WTC11 (cell line): ENCODE measurements at regions not wholly inside any gene's neighbourhood (a gene's known extent, or its start where the extent isn't known, plus 50 kb on each side); places are given as distances from the start of the nearest gene placed in this dataset.

ENCODE experiments used
- ATAC-seq: fragments of 200-7000 bp; cut with Tn5 transposase; 2 replicates; pipeline ENCODE4 v1.10.0; 2021; ENCODE audit warnings: mild to moderate bottlenecking, moderate library complexity
- CTCF ChIA-PET: fragments of 300-600 bp; sonication (Branson Sonifier 250); formaldehyde crosslinking; loops from one replicate; lab custom pipeline; 2021; ENCODE audit warnings: antibody characterized with exemption; lab: Charles Lee
- POLR2A ChIA-PET: fragments of 350-600 bp; sonication (Branson Sonifier 250); formaldehyde crosslinking; loops from one replicate; lab custom pipeline; 2021; ENCODE audit warnings: antibody characterized with exemption; lab: Charles Lee
- DNase-seq: peaks from one replicate; pipeline ENCODE4 v3.0.0; 2021; ENCODE audit warnings: low spot score
- H3K27ac Mint-ChIP-seq: 2 replicates; pipeline ENCODE4 v1.8.0; 2021; ENCODE audit warnings: mixed read lengths
- H3K27me3 Mint-ChIP-seq: 2 replicates; pipeline ENCODE4 v1.8.0; 2021; ENCODE audit warnings: low read depth, mild to moderate bottlenecking, moderate library complexity, mixed read lengths
- H3K36me3 Mint-ChIP-seq: 2 replicates; pipeline ENCODE4 v1.8.0; 2021; ENCODE audit warnings: mixed read lengths
- H3K4me1 Mint-ChIP-seq: 2 replicates; pipeline ENCODE4 v1.8.0; 2022; ENCODE audit warnings: mixed read lengths
- H3K4me3 Mint-ChIP-seq: 2 replicates; pipeline ENCODE4 v1.8.0; 2021; ENCODE audit warnings: mild to moderate bottlenecking, moderate library complexity, mixed read lengths
- H3K9me3 Mint-ChIP-seq: 2 replicates; pipeline ENCODE4 v1.8.0; 2021; ENCODE audit warnings: mixed read lengths
- FOXK1 ChIP-seq: sonication (generic); formaldehyde crosslinking; IDR thresholded peaks from 2 replicates; pipeline ENCODE4 v1.8.0; 2022; ENCODE audit warnings: mild to moderate bottlenecking, moderate library complexity, missing genetic modification reagents
- GABPB1 ChIP-seq: sonication (generic); formaldehyde crosslinking; IDR thresholded peaks from 2 replicates; pipeline ENCODE4 v1.8.1; 2023; ENCODE audit warnings: mild to moderate bottlenecking, missing genetic modification reagents
- HMGA2 ChIP-seq: fragments of 250-450 bp; sonication (Bioruptor Pico); IDR thresholded peaks from 2 replicates; pipeline ENCODE4 v1.4.0; 2021; ENCODE audit warnings: mild to moderate bottlenecking, moderate library complexity
- JAZF1 ChIP-seq: fragments of 250-450 bp; sonication (Bioruptor Pico); IDR thresholded peaks from 2 replicates; pipeline ENCODE4 v1.9.0; 2021; ENCODE audit warnings: moderate library complexity, mild to moderate bottlenecking, inconsistent platforms
- NFATC4 ChIP-seq: fragments of 250-450 bp; sonication (Bioruptor Pico); IDR thresholded peaks from 2 replicates; pipeline ENCODE4 v1.9.0; 2021; ENCODE audit warnings: mild to moderate bottlenecking
- OVOL2 ChIP-seq: fragments of 250-450 bp; sonication (Bioruptor Pico); IDR thresholded peaks from 2 replicates; pipeline ENCODE4 v1.9.0; 2021; ENCODE audit warnings: mild to moderate bottlenecking, borderline replicate concordance
- RORB ChIP-seq: fragments of 250-450 bp; sonication (Bioruptor Pico); IDR thresholded peaks from 2 replicates; pipeline ENCODE4 v1.9.0; 2021; ENCODE audit warnings: mild to moderate bottlenecking
- SMAD4 ChIP-seq: sonication (generic); formaldehyde crosslinking; IDR thresholded peaks from 2 replicates; pipeline ENCODE4 v1.8.0; 2022; ENCODE audit warnings: mild to moderate bottlenecking, missing genetic modification reagents
- ZNF121 ChIP-seq: sonication (generic); formaldehyde crosslinking; IDR thresholded peaks from 2 replicates; pipeline ENCODE4 v1.8.0; 2023; ENCODE audit warnings: missing genetic modification reagents
- TF ChIP-seq, protein P1 (sequence below): fragments of 250-450 bp; sonication (Bioruptor Pico); IDR thresholded peaks from 2 replicates; pipeline ENCODE4 v1.9.0; 2021; ENCODE audit warnings: moderate library complexity, mild to moderate bottlenecking, inconsistent platforms, borderline replicate concordance
- TF ChIP-seq, protein P2 (sequence below): fragments of 250-450 bp; sonication (Bioruptor Pico); IDR thresholded peaks from 2 replicates; pipeline ENCODE4 v2.1.2; 2022; ENCODE audit warnings: mild to moderate bottlenecking, moderate library complexity
- TF ChIP-seq, protein P3 (sequence below): sonication (generic); formaldehyde crosslinking; IDR thresholded peaks from 2 replicates; pipeline ENCODE4 v1.8.1; 2023; ENCODE audit warnings: mild to moderate bottlenecking, missing genetic modification reagents
- TF ChIP-seq, protein P4 (sequence below): sonication (generic); formaldehyde crosslinking; IDR thresholded peaks from 2 replicates; pipeline ENCODE4 v1.8.0; 2022; ENCODE audit warnings: missing genetic modification reagents
- TF ChIP-seq, protein P5 (sequence below): sonication (generic); formaldehyde crosslinking; IDR thresholded peaks from 2 replicates; pipeline ENCODE4 v1.8.1; 2023; ENCODE audit warnings: mild to moderate bottlenecking, missing genetic modification reagents, moderate library complexity
- TF ChIP-seq, protein P6 (sequence below): sonication (generic); formaldehyde crosslinking; IDR thresholded peaks from 2 replicates; pipeline ENCODE4 v1.8.1; 2023; ENCODE audit warnings: mild to moderate bottlenecking, missing genetic modification reagents, borderline replicate concordance
- TF ChIP-seq, protein P7 (sequence below): sonication (generic); formaldehyde crosslinking; conservative IDR thresholded peaks from 2 replicates; pipeline ENCODE4 v1.8.1; 2023; ENCODE audit warnings: mild to moderate bottlenecking, low read depth, missing genetic modification reagents, moderate library complexity
- TF ChIP-seq, protein P8 (sequence below): sonication (generic); formaldehyde crosslinking; IDR thresholded peaks from 2 replicates; pipeline ENCODE4 v1.8.1; 2022; ENCODE audit warnings: low read depth, mild to moderate bottlenecking, moderate library complexity, missing genetic modification reagents, borderline replicate concordance

DNA sequence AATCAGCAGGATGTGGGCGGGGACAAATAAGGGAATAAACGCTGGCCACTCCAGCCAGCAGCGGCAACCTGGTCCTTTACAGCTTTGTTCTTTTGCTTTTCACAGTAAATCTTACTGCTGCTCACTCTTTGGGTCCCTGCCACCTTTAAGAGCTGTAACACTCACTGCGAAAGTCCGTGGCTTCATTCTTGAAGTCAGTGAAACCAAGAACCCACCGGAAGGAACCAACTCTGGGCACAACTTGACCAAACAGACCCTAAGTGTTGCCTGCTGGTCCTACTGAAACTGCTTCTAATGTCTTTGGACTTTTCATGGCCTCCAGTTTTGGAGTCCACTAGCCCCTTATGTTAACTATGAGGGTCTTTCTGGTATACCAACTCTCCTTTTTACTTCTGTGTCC lies 566.2 kb upstream of the IGFBP7 start:
- Mint-ChIP-seq H3K36me3 (no peaks in the 10 kb centered on the region), H3K9me3 (peaks cover 21% of the 10 kb centered on the region), H3K4me3 (no peak overlapping the region), H3K27ac (no peak overlapping the region), H3K27me3 (no peaks in the 10 kb centered on the region), H3K4me1 (peaks cover 8% of the 10 kb centered on the region)
- no peak for DNase-seq
- CTCF ChIA-PET: no interaction called here
- POLR2A ChIA-PET: no interaction called here
- TF ChIP-seq GABPB1 (CRISPR knock-in tag): no peak
- TF ChIP-seq, protein P1, sequence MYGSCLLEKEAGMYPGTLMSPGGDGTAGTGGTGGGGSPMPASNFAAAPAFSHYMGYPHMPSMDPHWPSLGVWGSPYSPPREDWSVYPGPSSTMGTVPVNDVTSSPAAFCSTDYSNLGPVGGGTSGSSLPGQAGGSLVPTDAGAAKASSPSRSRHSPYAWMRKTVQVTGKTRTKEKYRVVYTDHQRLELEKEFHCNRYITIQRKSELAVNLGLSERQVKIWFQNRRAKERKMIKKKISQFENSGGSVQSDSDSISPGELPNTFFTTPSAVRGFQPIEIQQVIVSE (CRISPR knock-in tag): no peak
- TF ChIP-seq, protein P2, sequence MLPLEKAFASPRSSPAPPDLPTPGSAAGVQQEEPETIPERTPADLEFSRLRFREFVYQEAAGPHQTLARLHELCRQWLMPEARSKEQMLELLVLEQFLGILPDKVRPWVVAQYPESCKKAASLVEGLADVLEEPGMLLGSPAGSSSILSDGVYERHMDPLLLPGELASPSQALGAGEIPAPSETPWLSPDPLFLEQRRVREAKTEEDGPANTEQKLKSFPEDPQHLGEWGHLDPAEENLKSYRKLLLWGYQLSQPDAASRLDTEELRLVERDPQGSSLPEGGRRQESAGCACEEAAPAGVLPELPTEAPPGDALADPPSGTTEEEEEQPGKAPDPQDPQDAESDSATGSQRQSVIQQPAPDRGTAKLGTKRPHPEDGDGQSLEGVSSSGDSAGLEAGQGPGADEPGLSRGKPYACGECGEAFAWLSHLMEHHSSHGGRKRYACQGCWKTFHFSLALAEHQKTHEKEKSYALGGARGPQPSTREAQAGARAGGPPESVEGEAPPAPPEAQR (CRISPR knock-in tag): no peak
- TF ChIP-seq, protein P3, sequence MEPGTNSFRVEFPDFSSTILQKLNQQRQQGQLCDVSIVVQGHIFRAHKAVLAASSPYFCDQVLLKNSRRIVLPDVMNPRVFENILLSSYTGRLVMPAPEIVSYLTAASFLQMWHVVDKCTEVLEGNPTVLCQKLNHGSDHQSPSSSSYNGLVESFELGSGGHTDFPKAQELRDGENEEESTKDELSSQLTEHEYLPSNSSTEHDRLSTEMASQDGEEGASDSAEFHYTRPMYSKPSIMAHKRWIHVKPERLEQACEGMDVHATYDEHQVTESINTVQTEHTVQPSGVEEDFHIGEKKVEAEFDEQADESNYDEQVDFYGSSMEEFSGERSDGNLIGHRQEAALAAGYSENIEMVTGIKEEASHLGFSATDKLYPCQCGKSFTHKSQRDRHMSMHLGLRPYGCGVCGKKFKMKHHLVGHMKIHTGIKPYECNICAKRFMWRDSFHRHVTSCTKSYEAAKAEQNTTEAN (CRISPR knock-in tag): no peak
- TF ChIP-seq, protein P4, sequence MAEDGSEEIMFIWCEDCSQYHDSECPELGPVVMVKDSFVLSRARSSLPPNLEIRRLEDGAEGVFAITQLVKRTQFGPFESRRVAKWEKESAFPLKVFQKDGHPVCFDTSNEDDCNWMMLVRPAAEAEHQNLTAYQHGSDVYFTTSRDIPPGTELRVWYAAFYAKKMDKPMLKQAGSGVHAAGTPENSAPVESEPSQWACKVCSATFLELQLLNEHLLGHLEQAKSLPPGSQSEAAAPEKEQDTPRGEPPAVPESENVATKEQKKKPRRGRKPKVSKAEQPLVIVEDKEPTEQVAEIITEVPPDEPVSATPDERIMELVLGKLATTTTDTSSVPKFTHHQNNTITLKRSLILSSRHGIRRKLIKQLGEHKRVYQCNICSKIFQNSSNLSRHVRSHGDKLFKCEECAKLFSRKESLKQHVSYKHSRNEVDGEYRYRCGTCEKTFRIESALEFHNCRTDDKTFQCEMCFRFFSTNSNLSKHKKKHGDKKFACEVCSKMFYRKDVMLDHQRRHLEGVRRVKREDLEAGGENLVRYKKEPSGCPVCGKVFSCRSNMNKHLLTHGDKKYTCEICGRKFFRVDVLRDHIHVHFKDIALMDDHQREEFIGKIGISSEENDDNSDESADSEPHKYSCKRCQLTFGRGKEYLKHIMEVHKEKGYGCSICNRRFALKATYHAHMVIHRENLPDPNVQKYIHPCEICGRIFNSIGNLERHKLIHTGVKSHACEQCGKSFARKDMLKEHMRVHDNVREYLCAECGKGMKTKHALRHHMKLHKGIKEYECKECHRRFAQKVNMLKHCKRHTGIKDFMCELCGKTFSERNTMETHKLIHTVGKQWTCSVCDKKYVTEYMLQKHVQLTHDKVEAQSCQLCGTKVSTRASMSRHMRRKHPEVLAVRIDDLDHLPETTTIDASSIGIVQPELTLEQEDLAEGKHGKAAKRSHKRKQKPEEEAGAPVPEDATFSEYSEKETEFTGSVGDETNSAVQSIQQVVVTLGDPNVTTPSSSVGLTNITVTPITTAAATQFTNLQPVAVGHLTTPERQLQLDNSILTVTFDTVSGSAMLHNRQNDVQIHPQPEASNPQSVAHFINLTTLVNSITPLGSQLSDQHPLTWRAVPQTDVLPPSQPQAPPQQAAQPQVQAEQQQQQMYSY (CRISPR knock-in tag): no peak
- TF ChIP-seq JAZF1 (CRISPR knock-in tag): no peak
- TF ChIP-seq, protein P5, sequence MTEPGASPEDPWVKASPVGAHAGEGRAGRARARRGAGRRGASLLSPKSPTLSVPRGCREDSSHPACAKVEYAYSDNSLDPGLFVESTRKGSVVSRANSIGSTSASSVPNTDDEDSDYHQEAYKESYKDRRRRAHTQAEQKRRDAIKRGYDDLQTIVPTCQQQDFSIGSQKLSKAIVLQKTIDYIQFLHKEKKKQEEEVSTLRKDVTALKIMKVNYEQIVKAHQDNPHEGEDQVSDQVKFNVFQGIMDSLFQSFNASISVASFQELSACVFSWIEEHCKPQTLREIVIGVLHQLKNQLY (CRISPR knock-in tag): no peak
- TF ChIP-seq FOXK1 (CRISPR knock-in tag): no peak
- TF ChIP-seq SMAD4: no peak
- no peak for TF ChIP-seq HMGA2 (CRISPR knock-in tag)
- TF ChIP-seq, protein P6, sequence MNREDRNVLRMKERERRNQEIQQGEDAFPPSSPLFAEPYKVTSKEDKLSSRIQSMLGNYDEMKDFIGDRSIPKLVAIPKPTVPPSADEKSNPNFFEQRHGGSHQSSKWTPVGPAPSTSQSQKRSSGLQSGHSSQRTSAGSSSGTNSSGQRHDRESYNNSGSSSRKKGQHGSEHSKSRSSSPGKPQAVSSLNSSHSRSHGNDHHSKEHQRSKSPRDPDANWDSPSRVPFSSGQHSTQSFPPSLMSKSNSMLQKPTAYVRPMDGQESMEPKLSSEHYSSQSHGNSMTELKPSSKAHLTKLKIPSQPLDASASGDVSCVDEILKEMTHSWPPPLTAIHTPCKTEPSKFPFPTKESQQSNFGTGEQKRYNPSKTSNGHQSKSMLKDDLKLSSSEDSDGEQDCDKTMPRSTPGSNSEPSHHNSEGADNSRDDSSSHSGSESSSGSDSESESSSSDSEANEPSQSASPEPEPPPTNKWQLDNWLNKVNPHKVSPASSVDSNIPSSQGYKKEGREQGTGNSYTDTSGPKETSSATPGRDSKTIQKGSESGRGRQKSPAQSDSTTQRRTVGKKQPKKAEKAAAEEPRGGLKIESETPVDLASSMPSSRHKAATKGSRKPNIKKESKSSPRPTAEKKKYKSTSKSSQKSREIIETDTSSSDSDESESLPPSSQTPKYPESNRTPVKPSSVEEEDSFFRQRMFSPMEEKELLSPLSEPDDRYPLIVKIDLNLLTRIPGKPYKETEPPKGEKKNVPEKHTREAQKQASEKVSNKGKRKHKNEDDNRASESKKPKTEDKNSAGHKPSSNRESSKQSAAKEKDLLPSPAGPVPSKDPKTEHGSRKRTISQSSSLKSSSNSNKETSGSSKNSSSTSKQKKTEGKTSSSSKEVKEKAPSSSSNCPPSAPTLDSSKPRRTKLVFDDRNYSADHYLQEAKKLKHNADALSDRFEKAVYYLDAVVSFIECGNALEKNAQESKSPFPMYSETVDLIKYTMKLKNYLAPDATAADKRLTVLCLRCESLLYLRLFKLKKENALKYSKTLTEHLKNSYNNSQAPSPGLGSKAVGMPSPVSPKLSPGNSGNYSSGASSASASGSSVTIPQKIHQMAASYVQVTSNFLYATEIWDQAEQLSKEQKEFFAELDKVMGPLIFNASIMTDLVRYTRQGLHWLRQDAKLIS (CRISPR knock-in tag): no peak
- ATAC-seq: no peak

DNA sequence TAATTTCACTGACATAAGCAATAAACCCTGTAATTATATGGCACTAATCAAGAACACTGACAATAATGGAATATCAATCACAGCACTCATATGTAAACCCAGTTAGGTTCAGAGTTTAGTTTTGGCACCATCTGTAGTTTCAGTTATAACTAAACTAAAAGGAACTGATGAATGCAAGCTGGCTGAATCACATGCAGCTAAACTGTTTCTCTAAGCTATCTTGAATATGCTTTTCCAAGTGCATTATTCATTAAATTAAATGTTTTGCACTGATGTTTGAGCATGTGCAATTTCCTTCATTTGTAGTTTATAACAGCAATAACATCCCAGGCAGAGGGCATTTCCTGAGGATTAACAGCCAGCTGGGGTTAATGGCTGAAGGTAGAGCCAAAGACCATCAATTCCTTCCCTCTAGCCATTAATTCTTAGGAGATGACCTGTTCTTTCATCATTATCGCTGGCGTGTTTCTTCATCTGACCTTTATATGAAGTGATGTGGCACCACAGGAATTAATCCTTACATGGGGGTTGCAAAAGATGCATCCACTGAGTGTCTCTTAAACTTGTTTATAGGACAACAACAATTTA lies 562.8 kb upstream of the IGFBP7 start:
- no peak for DNase-seq
- Mint-ChIP-seq H3K27me3 (no peaks in the 10 kb centered on the region), H3K4me1 (peaks cover 4% of the 10 kb centered on the region), H3K36me3 (no peaks in the 10 kb centered on the region), H3K4me3 (no peak overlapping the region), H3K9me3 (peaks cover 21% of the 10 kb centered on the region), H3K27ac (no peak overlapping the region)
- ChIA-PET CTCF (no interaction called here), POLR2A (no interaction called here)
- no peak for ATAC-seq
- TF ChIP-seq, protein P7, sequence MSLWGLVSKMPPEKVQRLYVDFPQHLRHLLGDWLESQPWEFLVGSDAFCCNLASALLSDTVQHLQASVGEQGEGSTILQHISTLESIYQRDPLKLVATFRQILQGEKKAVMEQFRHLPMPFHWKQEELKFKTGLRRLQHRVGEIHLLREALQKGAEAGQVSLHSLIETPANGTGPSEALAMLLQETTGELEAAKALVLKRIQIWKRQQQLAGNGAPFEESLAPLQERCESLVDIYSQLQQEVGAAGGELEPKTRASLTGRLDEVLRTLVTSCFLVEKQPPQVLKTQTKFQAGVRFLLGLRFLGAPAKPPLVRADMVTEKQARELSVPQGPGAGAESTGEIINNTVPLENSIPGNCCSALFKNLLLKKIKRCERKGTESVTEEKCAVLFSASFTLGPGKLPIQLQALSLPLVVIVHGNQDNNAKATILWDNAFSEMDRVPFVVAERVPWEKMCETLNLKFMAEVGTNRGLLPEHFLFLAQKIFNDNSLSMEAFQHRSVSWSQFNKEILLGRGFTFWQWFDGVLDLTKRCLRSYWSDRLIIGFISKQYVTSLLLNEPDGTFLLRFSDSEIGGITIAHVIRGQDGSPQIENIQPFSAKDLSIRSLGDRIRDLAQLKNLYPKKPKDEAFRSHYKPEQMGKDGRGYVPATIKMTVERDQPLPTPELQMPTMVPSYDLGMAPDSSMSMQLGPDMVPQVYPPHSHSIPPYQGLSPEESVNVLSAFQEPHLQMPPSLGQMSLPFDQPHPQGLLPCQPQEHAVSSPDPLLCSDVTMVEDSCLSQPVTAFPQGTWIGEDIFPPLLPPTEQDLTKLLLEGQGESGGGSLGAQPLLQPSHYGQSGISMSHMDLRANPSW (CRISPR knock-in tag): no peak
- TF ChIP-seq SMAD4 (no peak), RORB (CRISPR knock-in tag) (no peak), NFATC4 (CRISPR knock-in tag) (no peak), ZNF121 (CRISPR knock-in tag) (no peak), OVOL2 (CRISPR knock-in tag) (no peak), JAZF1 (CRISPR knock-in tag) (no peak)
- TF ChIP-seq, protein P8, sequence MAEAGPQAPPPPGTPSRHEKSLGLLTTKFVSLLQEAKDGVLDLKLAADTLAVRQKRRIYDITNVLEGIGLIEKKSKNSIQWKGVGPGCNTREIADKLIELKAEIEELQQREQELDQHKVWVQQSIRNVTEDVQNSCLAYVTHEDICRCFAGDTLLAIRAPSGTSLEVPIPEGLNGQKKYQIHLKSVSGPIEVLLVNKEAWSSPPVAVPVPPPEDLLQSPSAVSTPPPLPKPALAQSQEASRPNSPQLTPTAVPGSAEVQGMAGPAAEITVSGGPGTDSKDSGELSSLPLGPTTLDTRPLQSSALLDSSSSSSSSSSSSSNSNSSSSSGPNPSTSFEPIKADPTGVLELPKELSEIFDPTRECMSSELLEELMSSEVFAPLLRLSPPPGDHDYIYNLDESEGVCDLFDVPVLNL: no peak
